Parathyroid adenoma (tissue), 2 donors: ENCODE measurements at regions not wholly inside any gene's neighbourhood (a gene's known extent, or its start where the extent isn't known, plus 50 kb on each side); places are given as distances from the start of the nearest gene placed in this dataset.

Experiments used
- H2AFZ ChIP-seq: fragments of 300-600 bp; sonication (generic); one replicate; pipeline ENCODE4 v1.7.0; 2017; ENCODE audit warnings: antibody characterized with exemption, mild to moderate bottlenecking
- H3K27ac ChIP-seq: fragments of 300-600 bp; sonication (generic); one replicate; pipeline ENCODE4 v1.7.0; 2017
- H3K27me3 ChIP-seq: fragments of 300-600 bp; sonication (generic); one replicate; pipeline ENCODE4 v1.7.0; 2017; ENCODE audit warnings: low read length; ENCODE audit not compliant: control insufficient read depth, insufficient read depth
- H3K36me3 ChIP-seq: fragments of 300-600 bp; sonication (generic); one replicate; pipeline ENCODE4 v1.7.0; 2017; ENCODE audit warnings: low read length; ENCODE audit not compliant: control insufficient read depth, insufficient read depth
- H3K4me1 ChIP-seq: fragments of 300-600 bp; sonication (generic); one replicate; pipeline ENCODE4 v1.7.0; 2017; ENCODE audit warnings: control low read depth
- H3K4me2 ChIP-seq: fragments of 300-600 bp; sonication (generic); one replicate; pipeline ENCODE4 v1.7.0; 2017; ENCODE audit warnings: low read length
- H3K4me3 ChIP-seq: fragments of 300-600 bp; sonication (generic); one replicate; pipeline ENCODE4 v1.7.0; 2017; ENCODE audit warnings: low read depth, low read length
- H3K79me2 ChIP-seq: fragments of 300-600 bp; sonication (generic); one replicate; pipeline ENCODE4 v1.7.0; 2017; ENCODE audit warnings: control low read depth
- H3K9ac ChIP-seq: fragments of 300-600 bp; sonication (generic); one replicate; pipeline ENCODE4 v1.7.0; 2017; ENCODE audit warnings: mild to moderate bottlenecking
- H3K9me3 ChIP-seq: fragments of 300-600 bp; sonication (generic); one replicate; pipeline ENCODE4 v1.7.0; 2017; ENCODE audit warnings: low read length; ENCODE audit not compliant: control insufficient read depth
- TF ChIP-seq, protein P1 (sequence below): fragments of 300-600 bp; sonication (generic); IDR thresholded peaks from one replicate; pipeline ENCODE4 v1.7.0; 2017; ENCODE audit warnings: antibody characterized with exemption, mild to moderate bottlenecking
- donor health status: primary hyperparathyroidism.

GRCh38 chr12:114841557-114842251 lies 157.7 kb upstream of the TBX3 start:
- H3K27ac ChIP-seq = no peak overlapping the region
- H3K79me2 ChIP-seq = no peaks in the 10 kb centered on the region
- H2AFZ ChIP-seq = no peak overlapping the region

GRCh38 chr12:114838480-114838879 lies 154.5 kb upstream of the TBX3 start:
- no peak overlapping the region for H3K27ac ChIP-seq
- no peak overlapping the region for H3K4me3 ChIP-seq
- no peaks in the 10 kb centered on the region for H3K27me3 ChIP-seq
- H3K79me2 ChIP-seq = no peaks in the 10 kb centered on the region
- no peaks in the 10 kb centered on the region for H3K4me1 ChIP-seq
- no peak overlapping the region for H3K4me2 ChIP-seq
- TF ChIP-seq, protein P1, sequence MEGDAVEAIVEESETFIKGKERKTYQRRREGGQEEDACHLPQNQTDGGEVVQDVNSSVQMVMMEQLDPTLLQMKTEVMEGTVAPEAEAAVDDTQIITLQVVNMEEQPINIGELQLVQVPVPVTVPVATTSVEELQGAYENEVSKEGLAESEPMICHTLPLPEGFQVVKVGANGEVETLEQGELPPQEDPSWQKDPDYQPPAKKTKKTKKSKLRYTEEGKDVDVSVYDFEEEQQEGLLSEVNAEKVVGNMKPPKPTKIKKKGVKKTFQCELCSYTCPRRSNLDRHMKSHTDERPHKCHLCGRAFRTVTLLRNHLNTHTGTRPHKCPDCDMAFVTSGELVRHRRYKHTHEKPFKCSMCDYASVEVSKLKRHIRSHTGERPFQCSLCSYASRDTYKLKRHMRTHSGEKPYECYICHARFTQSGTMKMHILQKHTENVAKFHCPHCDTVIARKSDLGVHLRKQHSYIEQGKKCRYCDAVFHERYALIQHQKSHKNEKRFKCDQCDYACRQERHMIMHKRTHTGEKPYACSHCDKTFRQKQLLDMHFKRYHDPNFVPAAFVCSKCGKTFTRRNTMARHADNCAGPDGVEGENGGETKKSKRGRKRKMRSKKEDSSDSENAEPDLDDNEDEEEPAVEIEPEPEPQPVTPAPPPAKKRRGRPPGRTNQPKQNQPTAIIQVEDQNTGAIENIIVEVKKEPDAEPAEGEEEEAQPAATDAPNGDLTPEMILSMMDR = no peak
- no peak overlapping the region for H3K9ac ChIP-seq
- H2AFZ ChIP-seq = no peak overlapping the region
- H3K36me3 ChIP-seq = no peaks in the 10 kb centered on the region
- no peaks in the 10 kb centered on the region for H3K9me3 ChIP-seq

More at GRCh38 chr12:114841557-114842251, 157.7 kb upstream of the TBX3 start:
- H3K36me3 ChIP-seq = no peaks in the 10 kb centered on the region
- TF ChIP-seq, protein P1 = no peak
- no peaks in the 10 kb centered on the region for H3K4me1 ChIP-seq
- H3K4me2 ChIP-seq = no peak overlapping the region
- no peaks in the 10 kb centered on the region for H3K9me3 ChIP-seq
- H3K4me3 ChIP-seq = no peak overlapping the region
- H3K9ac ChIP-seq = no peak overlapping the region
- H3K27me3 ChIP-seq = no peaks in the 10 kb centered on the region

GRCh38 chr12:114836609-114837008 lies 152.6 kb upstream of the TBX3 start:
- no peaks in the 10 kb centered on the region for H3K79me2 ChIP-seq
- no peaks in the 10 kb centered on the region for H3K27me3 ChIP-seq
- H3K9ac ChIP-seq = no peak overlapping the region
- H2AFZ ChIP-seq = no peak overlapping the region
- no peak overlapping the region for H3K4me2 ChIP-seq
- H3K4me3 ChIP-seq = no peak overlapping the region
- no peaks in the 10 kb centered on the region for H3K4me1 ChIP-seq
- TF ChIP-seq, protein P1 = no peak
- H3K27ac ChIP-seq = no peak overlapping the region
- H3K36me3 ChIP-seq = no peaks in the 10 kb centered on the region
- no peaks in the 10 kb centered on the region for H3K9me3 ChIP-seq

- H3K27me3 ChIP-seq = no peaks in the 10 kb centered on the region
- H3K4me2 ChIP-seq = no peak overlapping the region
- H3K4me3 ChIP-seq = no peak overlapping the region
- TF ChIP-seq, protein P1 = no peak
- H3K4me1 ChIP-seq = no peaks in the 10 kb centered on the region
- H3K9me3 ChIP-seq = no peaks in the 10 kb centered on the region
- no peaks in the 10 kb centered on the region for H3K36me3 ChIP-seq
- H3K27ac ChIP-seq = no peak overlapping the region
- no peak overlapping the region for H2AFZ ChIP-seq
- no peak overlapping the region for H3K9ac ChIP-seq
- no peaks in the 10 kb centered on the region for H3K79me2 ChIP-seq
Measured at GRCh38 chr12:114835031-114835430, 151.1 kb upstream of the TBX3 start.

- Histone ChIP-seq H3K4me1 (no peaks in the 10 kb centered on the region), H3K79me2 (no peaks in the 10 kb centered on the region), H3K4me2 (no peak overlapping the region), H3K9ac (no peak overlapping the region), H3K27me3 (no peaks in the 10 kb centered on the region), H3K4me3 (no peak overlapping the region), H2AFZ (no peak overlapping the region), H3K36me3 (no peaks in the 10 kb centered on the region), H3K27ac (no peak overlapping the region), H3K9me3 (no peaks in the 10 kb centered on the region)
- TF ChIP-seq, protein P1 = no peak
Measured at GRCh38 chr12:114834621-114835020, 150.6 kb upstream of the TBX3 start.
